22Rv1 (cell line): ENCODE measurements at regions not wholly inside any gene's neighbourhood (a gene's known extent, or its start where the extent isn't known, plus 50 kb on each side); places are given as distances from the start of the nearest gene placed in this dataset.
A peak's percentile ranks its signal among the peaks of the same experiment; 100 is the strongest.

ENCODE experiments used
- H3K27ac ChIP-seq: fragments of 450-650 bp; 2 replicates; pipeline ENCODE4 v1.5.1; 2017
- ZFX ChIP-seq: fragments of 450-650 bp; IDR thresholded peaks from 2 replicates; pipeline ENCODE4 v1.6.1; 2017; ENCODE audit warnings: antibody characterized with exemption, borderline replicate concordance
- TF ChIP-seq, protein P1 (sequence below): fragments of 450-650 bp; IDR thresholded peaks from 2 replicates; pipeline ENCODE4 v1.5.1; 2017; ENCODE audit warnings: mild to moderate bottlenecking

GRCh38 chr2:64765160-64765805 lies 111.6 kb upstream of the SERTAD2 start:
- no peak for TF ChIP-seq ZFX
- TF ChIP-seq, protein P1, sequence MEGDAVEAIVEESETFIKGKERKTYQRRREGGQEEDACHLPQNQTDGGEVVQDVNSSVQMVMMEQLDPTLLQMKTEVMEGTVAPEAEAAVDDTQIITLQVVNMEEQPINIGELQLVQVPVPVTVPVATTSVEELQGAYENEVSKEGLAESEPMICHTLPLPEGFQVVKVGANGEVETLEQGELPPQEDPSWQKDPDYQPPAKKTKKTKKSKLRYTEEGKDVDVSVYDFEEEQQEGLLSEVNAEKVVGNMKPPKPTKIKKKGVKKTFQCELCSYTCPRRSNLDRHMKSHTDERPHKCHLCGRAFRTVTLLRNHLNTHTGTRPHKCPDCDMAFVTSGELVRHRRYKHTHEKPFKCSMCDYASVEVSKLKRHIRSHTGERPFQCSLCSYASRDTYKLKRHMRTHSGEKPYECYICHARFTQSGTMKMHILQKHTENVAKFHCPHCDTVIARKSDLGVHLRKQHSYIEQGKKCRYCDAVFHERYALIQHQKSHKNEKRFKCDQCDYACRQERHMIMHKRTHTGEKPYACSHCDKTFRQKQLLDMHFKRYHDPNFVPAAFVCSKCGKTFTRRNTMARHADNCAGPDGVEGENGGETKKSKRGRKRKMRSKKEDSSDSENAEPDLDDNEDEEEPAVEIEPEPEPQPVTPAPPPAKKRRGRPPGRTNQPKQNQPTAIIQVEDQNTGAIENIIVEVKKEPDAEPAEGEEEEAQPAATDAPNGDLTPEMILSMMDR, result no peak
- no peak overlapping the region for H3K27ac ChIP-seq

DNA sequence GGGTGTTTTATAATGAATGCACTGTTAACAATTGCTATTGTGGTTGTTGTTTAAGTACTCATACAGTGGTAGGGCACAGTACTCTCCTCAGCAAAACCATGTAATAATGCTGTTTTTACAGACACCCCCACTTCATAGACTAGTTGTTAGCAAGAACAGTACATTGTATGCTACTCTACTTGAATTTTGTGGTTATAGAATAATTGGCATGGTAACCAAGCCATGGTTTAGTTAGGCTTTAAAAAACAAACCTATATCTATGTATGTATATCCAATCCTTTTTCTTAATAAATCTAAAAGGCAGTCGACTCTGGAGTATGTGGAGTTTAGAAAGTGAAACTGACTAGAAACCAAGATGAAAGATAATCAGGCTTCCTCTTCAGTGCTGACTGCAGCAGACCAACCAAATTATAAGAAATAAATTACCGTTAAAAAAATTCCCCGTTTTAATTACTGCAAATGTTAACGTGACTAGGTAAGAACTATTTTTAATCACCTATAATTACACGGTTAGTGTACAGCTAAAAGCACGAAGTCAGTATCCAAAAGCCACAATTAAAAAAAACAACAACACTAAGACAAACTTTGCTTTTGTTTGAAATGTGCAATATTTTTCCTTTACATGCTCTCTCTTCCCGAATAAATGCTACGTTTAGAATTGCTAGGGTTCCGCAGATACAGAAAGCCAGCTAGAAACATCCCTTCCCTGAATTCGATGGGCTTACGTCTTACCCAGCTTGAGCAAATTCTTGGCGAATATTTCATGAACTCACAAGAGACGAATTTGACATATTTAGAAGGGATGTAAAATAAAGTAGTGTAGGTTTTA lies 113.3 kb upstream of the SERTAD2 start:
- TF ChIP-seq ZFX, result no peak
- TF ChIP-seq, protein P1, result no peak
- peak overlapping the region; percentile 91 for H3K27ac ChIP-seq

- TF ChIP-seq, protein P1, result peak; percentile 25
- TF ChIP-seq ZFX, result no peak
- peak overlapping the region; percentile 91 for H3K27ac ChIP-seq
Observed at GRCh38 chr2:64767670-64768468, 114.2 kb upstream of the SERTAD2 start.

DNA sequence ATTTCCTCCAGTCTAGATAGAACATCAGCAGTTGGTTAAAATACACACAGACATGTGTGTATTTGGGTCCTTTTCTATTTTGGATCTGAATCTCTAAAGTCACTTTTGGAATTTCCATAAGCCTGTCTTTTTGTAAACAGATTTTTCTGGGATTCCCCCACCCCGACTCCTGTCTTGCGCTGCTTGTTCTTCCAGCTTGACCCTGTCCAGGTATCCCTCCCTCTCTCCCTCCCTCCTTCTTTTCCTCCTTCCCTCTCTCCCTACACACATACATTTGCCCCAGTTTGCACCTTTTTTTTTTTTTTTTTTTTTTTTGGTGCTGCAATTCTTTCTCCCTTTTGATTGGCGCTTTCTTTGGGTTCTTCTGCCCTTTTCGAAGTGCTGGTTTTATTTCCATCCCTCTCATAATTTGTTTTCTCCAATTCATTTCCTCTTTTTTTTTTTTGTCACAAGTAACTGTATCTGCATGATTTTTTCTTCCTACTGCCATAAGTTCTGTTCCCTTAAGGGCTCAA lies 114.8 kb upstream of the SERTAD2 start:
- no peak for TF ChIP-seq ZFX
- TF ChIP-seq, protein P1, result no peak
- H3K27ac ChIP-seq, result peak overlapping the region; percentile 91

DNA sequence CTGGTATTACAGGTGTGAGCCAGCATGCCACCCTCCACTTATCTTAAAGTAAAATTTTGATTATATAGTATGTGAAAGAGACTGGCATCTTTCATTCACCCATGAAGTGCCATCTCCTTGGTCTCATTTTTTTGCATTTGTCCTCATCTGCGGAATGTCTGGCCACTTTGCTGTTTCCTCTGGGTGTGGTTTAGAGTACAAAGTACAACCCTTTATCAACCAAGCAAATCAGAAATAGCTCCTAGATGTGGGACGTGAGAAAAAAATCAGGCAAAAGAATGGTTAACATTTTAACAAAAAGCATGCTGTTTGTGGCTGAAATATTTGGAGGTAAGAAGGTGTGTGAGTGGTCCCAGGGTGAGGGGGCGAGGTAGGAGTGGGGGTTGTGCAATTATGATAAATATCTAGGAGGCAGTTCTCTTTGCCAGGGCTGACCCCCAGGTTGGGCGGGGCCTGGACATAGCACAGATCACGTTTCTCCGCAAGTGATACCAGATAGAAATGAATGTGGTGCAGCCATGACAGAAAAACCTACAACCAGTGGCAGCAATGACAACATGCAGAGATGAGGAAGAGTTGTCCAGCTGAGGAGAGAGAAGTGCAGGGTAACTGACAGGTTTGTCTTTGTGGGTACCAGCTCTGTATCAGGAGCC lies 115.8 kb upstream of the SERTAD2 start:
- peak overlapping the region; percentile 91 for H3K27ac ChIP-seq
- TF ChIP-seq, protein P1, result no peak
- TF ChIP-seq ZFX, result no peak

DNA sequence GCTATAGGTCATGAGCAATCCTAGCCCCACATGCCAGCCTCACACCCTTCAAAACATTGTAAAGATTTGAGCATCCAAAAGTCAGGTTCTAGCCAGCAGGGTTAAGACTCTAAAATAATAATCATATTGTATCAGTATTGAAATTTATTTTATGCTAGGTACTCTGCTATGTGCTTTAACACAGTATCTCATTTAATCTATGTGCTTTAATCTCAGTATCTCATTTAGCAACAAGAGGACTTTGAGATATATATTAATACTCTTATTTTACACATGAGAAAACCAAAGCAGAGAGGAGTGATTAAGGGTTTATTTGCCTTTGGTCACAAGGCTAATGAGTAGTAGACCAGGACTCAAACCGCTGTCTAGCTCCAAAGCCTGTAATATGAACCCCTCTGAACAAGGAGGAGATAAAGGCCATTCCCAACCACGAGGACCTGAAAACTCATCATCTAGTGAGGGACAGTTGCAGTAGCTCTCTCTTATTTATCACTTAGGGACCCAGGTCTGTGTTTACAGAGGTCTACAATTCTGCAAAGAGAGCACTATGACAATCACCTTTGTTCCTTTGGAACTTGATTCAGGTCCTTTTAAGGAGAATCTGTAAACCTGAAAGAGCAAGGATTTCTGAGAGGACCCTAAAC lies 116.5 kb upstream of the SERTAD2 start:
- peak overlapping the region; percentile 91 for H3K27ac ChIP-seq
- TF ChIP-seq, protein P1, result no peak
- no peak for TF ChIP-seq ZFX
